Activated CD8-positive, alpha-beta T cell treated with anti-CD3 and anti-CD28 coated beads for 36 hours (primary cell): ENCODE measurements at regions not wholly inside any gene's neighbourhood (a gene's known extent, or its start where the extent isn't known, plus 50 kb on each side); places are given as distances from the start of the nearest gene placed in this dataset.

Source experiments
- ATAC-seq: fragments of 200-7000 bp; cut with Tn5 transposase; one replicate; pipeline ENCODE4 v1.10.0; 2021; ENCODE audit warnings: mild to moderate bottlenecking, moderate library complexity
- CTCF ChIA-PET: fragments of 350-600 bp; sonication (Branson Sonifier 250); formaldehyde crosslinking; loops from one replicate; lab custom pipeline; 2021; ENCODE audit warnings: antibody characterized with exemption; lab: Charles Lee
- POLR2A ChIA-PET: fragments of 350-600 bp; sonication (Branson Sonifier 250); formaldehyde crosslinking; loops from one replicate; lab custom pipeline; 2021; ENCODE audit warnings: antibody characterized with exemption; lab: Charles Lee
- DNase-seq: peaks from one replicate; pipeline ENCODE4 v3.0.0-alpha.2; 2020
- H3K27ac Mint-ChIP-seq: one replicate; pipeline ENCODE4 v1.8.0; 2021; ENCODE audit warnings: mild to moderate bottlenecking, mixed read lengths
- H3K27me3 Mint-ChIP-seq: one replicate; pipeline ENCODE4 v1.8.0; 2021; ENCODE audit warnings: mixed read lengths
- H3K36me3 Mint-ChIP-seq: one replicate; pipeline ENCODE4 v1.8.0; 2021; ENCODE audit warnings: low read depth, mixed read lengths
- H3K4me1 Mint-ChIP-seq: one replicate; pipeline ENCODE4 v1.8.0; 2021; ENCODE audit warnings: low read depth, mixed read lengths
- H3K4me3 Mint-ChIP-seq: one replicate; pipeline ENCODE4 v1.8.0; 2021; ENCODE audit warnings: mild to moderate bottlenecking, moderate library complexity, mixed read lengths
- H3K9me3 Mint-ChIP-seq: one replicate; pipeline ENCODE4 v1.8.0; 2021; ENCODE audit warnings: mixed read lengths
- CTCF ChIP-seq: fragments of 200-600 bp; IDR thresholded peaks from one replicate; pipeline ENCODE4 v1.8.0; 2022; ENCODE audit warnings: antibody characterized with exemption, mild to moderate bottlenecking
- intact Hi-C: fragments of 100-400 bp; cut with micrococcal nuclease; formaldehyde crosslinking; loops from one replicate; pipeline ENCODE4 v1.10.0; 2022

GRCh38 chr6:100084991-100085364 lies 91.0 kb upstream of the MCHR2 start:
- H3K27ac Mint-ChIP-seq = no peak overlapping the region
- POLR2A ChIA-PET = no interaction called here
- CTCF ChIA-PET = interaction anchor here (1.4 to 3.7 kb wide), 2 partner anchors 14 to 217 kb away, joined by 3 to 16 read pairs; no protein-coding TSS in a partner anchor

GRCh38 chr6:100084316-100084990 lies 90.4 kb upstream of the MCHR2 start:
- H3K27me3 Mint-ChIP-seq = peaks cover 4% of the 10 kb centered on the region
- H3K9me3 Mint-ChIP-seq = no peaks in the 10 kb centered on the region
- DNase-seq (no peak), ATAC-seq (no peak)
- POLR2A ChIA-PET = no interaction called here
- CTCF ChIA-PET = interaction anchor here (1.4 to 3.7 kb wide), 2 partner anchors 14 to 217 kb away, joined by 3 to 16 read pairs; no protein-coding TSS in a partner anchor
- no peaks in the 10 kb centered on the region for H3K4me1 Mint-ChIP-seq
- no peak overlapping the region for H3K27ac Mint-ChIP-seq
- intact Hi-C loops = no loop called here
- no peak overlapping the region for H3K4me3 Mint-ChIP-seq
- no peak for TF ChIP-seq CTCF
- no peaks in the 10 kb centered on the region for H3K36me3 Mint-ChIP-seq

More at GRCh38 chr6:100084991-100085364, 91.0 kb upstream of the MCHR2 start:
- TF ChIP-seq CTCF = no peak
- DNase-seq (no peak), ATAC-seq (no peak)
- intact Hi-C loops = no loop called here
- H3K36me3 Mint-ChIP-seq = no peaks in the 10 kb centered on the region
- H3K4me3 Mint-ChIP-seq = no peak overlapping the region
- no peaks in the 10 kb centered on the region for H3K4me1 Mint-ChIP-seq
- H3K9me3 Mint-ChIP-seq = no peaks in the 10 kb centered on the region
- peaks cover 4% of the 10 kb centered on the region for H3K27me3 Mint-ChIP-seq

DNA sequence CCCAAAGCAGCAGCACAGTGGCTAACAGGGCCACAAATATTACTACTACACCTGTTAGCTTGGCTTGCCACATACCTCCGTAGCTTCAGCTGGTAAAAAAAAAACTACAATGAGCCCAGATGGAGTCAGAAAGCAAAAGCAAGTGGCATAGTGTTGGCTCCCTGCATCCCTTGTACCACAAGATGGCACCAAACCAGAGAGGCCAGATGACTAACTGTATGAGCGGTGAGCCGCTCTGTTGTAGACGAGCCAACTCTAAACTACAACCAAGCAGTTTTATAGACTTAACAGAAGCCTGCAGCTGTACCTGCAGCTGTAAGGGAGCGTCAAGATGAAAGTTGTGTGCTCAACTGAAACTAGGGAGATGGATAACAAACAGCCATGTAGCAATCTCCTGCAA lies 84.5 kb upstream of the MCHR2 start:
- Mint-ChIP-seq H3K27me3 (peaks cover 3% of the 10 kb centered on the region), H3K4me3 (no peak overlapping the region), H3K9me3 (no peaks in the 10 kb centered on the region), H3K27ac (no peak overlapping the region), H3K4me1 (no peaks in the 10 kb centered on the region), H3K36me3 (no peaks in the 10 kb centered on the region)
- ATAC-seq (no peak), DNase-seq (peak; percentile 3)
- ChIA-PET CTCF (no interaction called here), POLR2A (no interaction called here)
- no peak for TF ChIP-seq CTCF
- intact Hi-C loops = no loop called here

DNA sequence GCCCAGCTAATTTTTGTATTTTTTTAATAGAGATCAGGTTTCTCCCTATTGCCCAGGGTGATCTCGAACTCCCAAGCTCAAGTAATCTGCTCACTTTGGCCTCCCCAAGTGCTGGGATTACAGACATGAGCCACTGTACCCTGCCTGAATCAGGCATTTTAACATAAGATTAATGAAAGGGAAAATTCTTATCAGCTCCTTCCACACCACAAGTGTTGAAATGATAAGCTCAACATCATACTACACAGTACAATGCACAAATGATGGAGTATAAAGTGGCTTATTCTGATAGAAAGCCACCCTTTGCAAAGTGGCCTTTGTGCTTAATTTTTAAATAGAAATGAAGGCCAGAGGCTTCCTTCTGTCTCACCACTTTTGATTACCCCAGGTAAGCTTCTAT lies 71.3 kb upstream of the MCHR2 start:
- Mint-ChIP-seq H3K4me1 (no peaks in the 10 kb centered on the region), H3K9me3 (peaks cover 10% of the 10 kb centered on the region), H3K27ac (no peak overlapping the region), H3K4me3 (no peak overlapping the region), H3K27me3 (no peaks in the 10 kb centered on the region), H3K36me3 (peaks cover 2% of the 10 kb centered on the region)
- ChIA-PET CTCF (no interaction called here), POLR2A (no interaction called here)
- no peak for ATAC-seq
- no peak for DNase-seq
- no peak for TF ChIP-seq CTCF
- intact Hi-C loops = no loop called here

DNA sequence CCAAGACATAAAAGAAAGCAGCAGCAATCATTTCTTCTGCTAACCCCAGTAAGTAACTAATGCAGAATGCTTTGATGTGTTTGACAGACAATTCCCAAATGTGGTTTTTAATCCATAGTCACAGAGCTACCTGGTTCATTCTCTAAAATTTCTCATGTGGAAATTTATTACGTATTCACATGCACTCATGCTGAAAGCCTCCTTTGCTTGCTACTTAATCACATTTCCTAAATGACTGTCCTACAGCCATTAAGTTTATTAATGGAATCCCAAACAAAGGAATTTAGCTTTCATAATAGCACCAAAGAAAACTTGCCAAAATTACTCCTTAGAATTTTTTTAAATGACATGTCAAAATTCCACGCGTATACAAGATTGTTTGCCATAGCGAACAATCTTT lies 68.6 kb upstream of the MCHR2 start:
- H3K36me3 Mint-ChIP-seq = no peaks in the 10 kb centered on the region
- intact Hi-C loops = no loop called here
- ATAC-seq (no peak), DNase-seq (no peak)
- CTCF ChIA-PET = interaction anchor here (1.1 kb wide), 1 partner anchor 61 kb away, joined by 3 read pairs; no protein-coding TSS in a partner anchor
- peaks cover 3% of the 10 kb centered on the region for H3K27me3 Mint-ChIP-seq
- H3K4me3 Mint-ChIP-seq = no peak overlapping the region
- no peak for TF ChIP-seq CTCF
- H3K27ac Mint-ChIP-seq = no peak overlapping the region
- H3K4me1 Mint-ChIP-seq = no peaks in the 10 kb centered on the region
- H3K9me3 Mint-ChIP-seq = peaks cover 3% of the 10 kb centered on the region
- POLR2A ChIA-PET = interaction anchor here (1.1 kb wide), 1 partner anchor 582 kb away, joined by 5 read pairs; no protein-coding TSS in a partner anchor
